OCI-M1 (cell line): ENCODE measurements at regions not wholly inside any gene's neighbourhood (a gene's known extent, or its start where the extent isn't known, plus 50 kb on each side); places are given as distances from the start of the nearest gene placed in this dataset.
"Not testable (repeated sequence)": the region's sequence is repeated elsewhere in the genome, so short reads cannot be mapped to it uniquely, and the experiment has no call there.

ENCODE experiments used
- DNase-seq: peaks from one replicate; lab custom pipeline; 2025; lab: John Stamatoyannopoulos, UW

GRCh38 chr2:53028746-53029423, 738.7 kb upstream of the CHAC2 start:
- no peak for DNase-seq

- no peak for DNase-seq
These were observed 739.4 kb upstream of the CHAC2 start for GRCh38 chr2:53028225-53028624.

- DNase-seq: not testable (repeated sequence)
These were observed 745.4 kb upstream of the CHAC2 start for GRCh38 chr2:53022248-53022647.

- DNase-seq: no peak
These were observed 745.8 kb upstream of the CHAC2 start for GRCh38 chr2:53021828-53022227.

DNA sequence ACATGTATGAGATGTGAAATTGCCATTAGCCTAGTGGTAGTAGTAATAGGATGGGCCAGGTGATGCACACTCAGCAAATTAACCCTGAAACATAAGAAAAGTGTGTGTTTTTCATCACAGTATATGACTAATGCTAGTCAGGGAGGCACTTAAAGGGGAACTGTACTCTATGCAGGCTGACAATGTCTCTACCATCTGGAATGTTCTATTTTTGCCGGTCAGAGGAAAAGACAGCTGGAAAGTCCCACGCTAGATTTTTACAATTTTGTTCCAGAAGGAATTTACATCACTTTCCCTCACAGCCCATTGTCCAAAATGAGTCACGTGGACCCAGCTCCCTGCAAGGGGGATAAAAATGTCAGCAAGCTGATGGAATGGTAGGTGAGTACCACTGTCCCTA, 746.3 kb upstream of the CHAC2 start:
- no peak for DNase-seq

- peak; percentile 33 for DNase-seq
These were observed 748.7 kb upstream of the CHAC2 start for GRCh38 chr2:53018825-53019425.

DNA sequence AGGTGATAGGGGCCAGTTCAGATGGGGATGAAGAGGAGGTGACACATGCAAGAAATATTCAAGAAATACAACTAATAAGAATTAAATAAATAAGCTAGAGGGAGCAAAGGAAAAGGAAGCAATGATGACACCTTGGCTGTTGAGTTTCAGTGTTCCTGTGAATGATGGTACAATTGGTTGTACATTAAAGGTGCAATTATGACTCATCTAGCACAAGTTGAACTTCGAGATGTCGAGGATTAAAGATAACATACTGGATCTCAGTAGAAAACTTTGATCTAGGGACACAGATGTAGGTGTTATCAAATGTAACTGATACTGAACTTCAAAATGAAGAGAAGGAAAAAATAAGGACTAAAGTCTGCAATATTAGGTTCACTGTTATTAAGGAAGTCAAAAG, 760.6 kb upstream of the CHAC2 start:
- no peak for DNase-seq

DNA sequence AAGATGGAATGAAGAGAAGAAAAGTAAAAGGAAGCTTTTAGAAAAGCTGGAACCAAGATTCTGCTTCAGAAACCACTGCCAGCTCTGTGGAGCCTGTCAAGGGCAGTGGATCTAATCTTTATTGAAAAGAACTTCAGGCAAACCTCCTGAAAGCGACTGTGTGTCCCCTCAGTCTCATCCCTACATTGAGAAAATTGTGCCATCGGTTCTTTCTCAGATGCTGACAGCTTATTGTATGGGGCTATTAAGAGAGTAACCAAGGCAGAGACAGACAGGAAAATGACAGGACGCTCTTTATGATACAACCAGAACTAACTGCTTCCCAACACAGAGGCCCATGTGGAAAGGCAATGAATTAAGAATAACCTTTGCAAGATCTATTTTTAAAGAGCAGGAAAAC, 763.2 kb upstream of the CHAC2 start:
- DNase-seq: no peak

DNA sequence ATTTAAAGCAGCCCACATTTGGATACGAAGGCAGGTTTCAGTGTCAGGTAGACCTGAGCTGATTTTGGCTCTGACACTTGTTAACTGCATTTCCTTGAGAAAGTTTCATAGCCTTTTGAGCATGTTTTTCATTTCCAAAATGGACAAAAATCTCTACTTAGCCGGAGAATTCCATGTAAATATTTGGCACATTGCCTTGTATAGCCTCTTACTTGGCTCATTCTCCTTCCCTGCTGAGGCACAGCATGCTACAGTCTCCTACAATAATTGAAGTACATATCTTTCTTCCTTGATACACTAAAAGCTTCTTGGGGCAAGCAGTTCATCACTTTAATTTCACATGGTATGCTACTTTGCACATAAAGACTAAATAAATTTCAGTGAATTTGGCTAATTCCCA, 772.2 kb upstream of the CHAC2 start:
- DNase-seq: no peak

DNA sequence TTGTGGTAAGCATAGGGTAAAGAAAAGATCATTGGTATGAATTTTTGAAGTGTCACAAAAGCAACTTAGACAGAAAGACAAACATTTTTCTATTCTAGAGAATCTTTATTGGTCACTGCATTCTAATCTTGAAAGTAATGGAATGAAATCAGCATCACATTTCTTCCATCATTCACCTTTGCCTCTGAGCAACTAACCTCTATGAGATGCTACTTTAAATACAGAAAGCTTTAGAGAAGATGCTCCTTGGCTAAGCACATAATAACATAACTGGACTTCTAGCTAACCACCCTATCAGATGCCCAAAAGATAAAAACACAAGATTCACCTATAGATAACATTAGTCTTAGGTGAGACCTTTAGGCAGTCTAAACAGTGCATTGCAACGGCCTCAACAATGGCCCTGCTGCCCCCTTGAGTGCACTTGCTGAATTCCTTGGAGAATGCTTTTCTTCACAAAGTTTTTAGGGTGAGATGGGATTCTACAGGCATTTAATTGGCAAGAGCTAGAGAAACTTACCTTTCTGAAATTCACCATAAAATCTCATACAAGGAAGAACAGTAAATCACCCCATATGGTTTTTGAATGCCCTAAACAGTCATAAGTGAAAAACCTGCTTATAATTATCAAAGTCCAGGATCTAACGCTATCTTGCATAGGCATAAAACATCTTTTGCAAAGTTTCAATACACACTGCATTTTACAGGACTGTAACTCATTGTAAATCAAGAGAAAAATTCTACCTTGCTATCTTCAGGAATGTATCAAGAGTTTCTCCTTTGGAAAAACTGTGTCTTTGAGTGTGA, 791.3 kb upstream of the CHAC2 start:
- peak; percentile 41 for DNase-seq

GRCh38 chr2:52974127-52974526, 793.5 kb upstream of the CHAC2 start:
- no peak for DNase-seq

DNA sequence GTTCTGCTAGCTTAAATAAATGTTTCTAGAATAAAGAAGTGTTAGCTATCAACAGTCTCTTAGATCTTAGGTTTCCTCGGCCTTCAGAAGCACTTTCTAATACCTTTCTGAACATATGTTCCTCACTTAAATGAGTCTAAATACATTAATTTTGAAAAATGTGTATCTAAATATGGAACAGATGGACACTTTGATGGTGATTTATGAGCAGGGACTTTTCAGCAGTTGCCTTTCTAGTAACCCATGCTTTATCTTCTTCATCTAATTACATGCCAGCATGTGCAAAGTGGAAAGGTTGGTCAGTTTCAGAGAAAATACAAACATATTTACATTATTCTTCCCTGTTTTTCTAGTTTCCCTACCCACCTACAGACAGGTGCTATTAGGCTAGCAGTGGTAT, 797.0 kb upstream of the CHAC2 start:
- no peak for DNase-seq

GRCh38 chr2:52968043-52968442, 799.6 kb upstream of the CHAC2 start:
- peak; percentile 12 for DNase-seq

GRCh38 chr2:52964916-52965530, 802.6 kb upstream of the CHAC2 start:
- DNase-seq: no peak

DNA sequence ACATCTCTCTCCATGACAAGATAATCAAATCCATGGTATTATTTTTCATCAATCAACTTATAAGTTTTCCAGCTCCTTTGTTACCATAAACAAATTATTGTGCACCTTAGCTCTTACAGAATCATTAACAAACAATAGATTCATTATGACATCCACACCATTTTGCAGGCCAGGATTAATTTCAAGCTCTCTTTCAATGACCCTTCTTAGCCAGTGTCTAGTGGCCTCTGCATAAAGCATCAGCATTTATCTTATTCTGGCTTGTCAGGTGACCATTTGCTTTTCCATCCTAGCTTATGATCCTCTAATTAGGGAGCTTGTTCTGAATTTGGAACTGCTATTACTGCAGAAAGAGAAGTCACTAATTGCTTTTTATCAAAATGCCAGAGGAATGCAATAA, 806.2 kb upstream of the CHAC2 start:
- no peak for DNase-seq

DNA sequence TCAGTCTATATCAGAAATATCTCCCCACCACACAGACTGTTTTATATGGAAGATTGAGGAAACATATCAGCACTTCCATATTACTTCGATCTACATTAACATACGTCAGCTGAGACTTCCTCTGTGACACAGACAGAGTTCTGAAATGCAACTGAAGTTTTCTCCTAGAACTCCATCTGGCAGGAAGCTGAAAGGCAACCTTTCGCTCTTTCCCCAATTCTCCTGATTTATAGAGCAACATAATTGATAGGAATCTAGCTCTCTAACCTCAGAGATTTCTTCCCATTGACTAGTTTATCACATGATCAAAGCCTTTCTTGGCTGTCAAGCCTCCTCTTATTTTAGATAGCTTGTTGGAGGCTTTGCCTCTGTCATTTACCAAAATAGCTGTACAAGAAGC, 806.7 kb upstream of the CHAC2 start:
- no peak for DNase-seq

DNA sequence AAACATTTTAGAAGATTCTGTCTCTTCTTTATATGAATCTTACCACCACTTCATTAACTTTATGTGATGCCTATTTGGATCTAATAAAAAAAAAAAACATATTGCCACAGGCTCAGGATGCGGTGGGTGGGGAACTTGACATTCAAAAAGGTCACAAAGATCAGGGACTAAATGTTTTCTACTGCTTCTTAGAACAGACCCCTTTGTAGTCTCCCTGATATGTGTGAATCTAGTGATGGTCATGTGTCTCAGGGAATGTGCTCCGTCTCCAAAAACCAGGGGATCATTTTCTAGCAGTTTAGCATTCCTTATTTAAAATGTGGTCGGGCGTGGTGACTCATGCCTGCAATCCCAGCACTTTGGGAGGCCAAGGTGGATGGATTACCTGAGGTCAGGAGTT, 807.8 kb upstream of the CHAC2 start:
- DNase-seq: no peak

DNA sequence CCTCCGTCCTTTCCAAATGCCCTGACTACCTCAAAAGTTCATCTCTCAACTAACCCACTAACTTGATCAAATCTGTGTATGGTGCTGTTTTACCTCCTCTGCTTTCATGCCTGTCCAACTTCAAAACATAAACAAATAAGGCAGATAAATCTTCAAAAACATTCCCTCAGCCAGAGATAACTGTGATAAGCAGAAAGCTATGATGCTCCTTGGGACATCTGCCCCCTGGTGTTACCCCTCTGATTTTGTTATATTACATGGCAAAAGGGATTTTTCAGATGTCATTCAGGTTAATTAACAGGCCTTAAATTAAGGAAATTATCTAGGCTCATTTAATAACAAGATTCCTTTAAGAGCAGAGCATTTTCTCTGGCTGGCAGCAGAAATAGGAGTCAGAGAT, 810.8 kb upstream of the CHAC2 start:
- DNase-seq: no peak

DNA sequence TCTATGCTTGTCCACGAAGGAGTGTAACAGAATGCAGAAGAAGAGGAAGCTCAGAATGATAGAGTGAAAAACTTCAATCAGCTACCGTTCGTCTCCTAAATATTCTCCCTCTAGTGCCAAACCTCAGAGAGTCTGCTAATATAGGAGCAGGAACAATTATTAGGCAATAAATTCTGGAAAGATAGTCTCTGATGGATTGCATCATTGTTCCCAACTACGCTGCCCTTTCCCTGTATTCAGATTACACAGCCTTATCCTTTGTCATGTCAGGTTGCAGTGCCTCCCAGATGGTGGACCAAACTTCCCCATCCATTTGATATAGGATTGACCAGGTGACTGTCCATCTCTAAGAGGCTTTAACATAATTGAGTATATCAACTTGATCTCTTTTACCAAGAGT, 811.5 kb upstream of the CHAC2 start:
- no peak for DNase-seq

- no peak for DNase-seq
These were observed 812.5 kb upstream of the CHAC2 start for GRCh38 chr2:52955079-52955478.

GRCh38 chr2:52940101-52940500, 827.5 kb upstream of the CHAC2 start:
- no peak for DNase-seq

GRCh38 chr2:52939250-52939649, 828.4 kb upstream of the CHAC2 start:
- no peak for DNase-seq

DNA sequence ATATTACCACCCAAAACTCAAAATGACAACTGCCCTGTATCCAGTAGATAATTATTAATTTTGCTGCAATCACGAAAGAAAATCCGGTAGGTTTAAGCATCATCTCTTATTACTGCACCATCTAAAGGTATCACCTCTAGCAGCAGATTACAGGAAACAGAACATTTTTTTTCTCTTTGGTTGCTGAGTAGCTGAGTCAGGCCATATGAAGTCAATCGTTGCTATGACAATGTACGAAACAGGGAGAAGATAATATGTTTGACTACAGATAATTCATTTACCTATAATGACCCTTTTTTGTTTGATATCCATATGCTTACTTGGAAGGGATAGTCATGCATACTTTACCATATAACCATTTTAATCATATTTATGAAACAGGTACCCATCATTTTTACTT, 831.6 kb upstream of the CHAC2 start:
- DNase-seq: peak; percentile 23
